Upper lobe of right lung (tissue), 1 donor: ENCODE measurements at regions not wholly inside any gene's neighbourhood (a gene's known extent, or its start where the extent isn't known, plus 50 kb on each side); places are given as distances from the start of the nearest gene placed in this dataset.

ENCODE experiments used
- ATAC-seq: fragments of 200-7000 bp; cut with Tn5 transposase; one replicate; pipeline ENCODE4 v1.9.1; 2020; ENCODE audit warnings: mild to moderate bottlenecking, moderate library complexity
- DNase-seq: peaks from one replicate; pipeline ENCODE4 v3.0.0-alpha.2; 2020
- H3K27ac ChIP-seq: fragments of 200-600 bp; one replicate; pipeline ENCODE4 v1.8.0; 2022
- H3K27me3 ChIP-seq: fragments of 200-600 bp; one replicate; pipeline ENCODE4 v1.8.0; 2022; ENCODE audit warnings: mild to moderate bottlenecking
- H3K36me3 ChIP-seq: fragments of 200-600 bp; one replicate; pipeline ENCODE4 v1.8.0; 2022
- H3K4me1 ChIP-seq: fragments of 200-600 bp; one replicate; pipeline ENCODE4 v1.8.0; 2022
- H3K4me3 ChIP-seq: fragments of 200-600 bp; one replicate; pipeline ENCODE4 v1.8.0; 2022; ENCODE audit warnings: mild to moderate bottlenecking
- H3K9me3 ChIP-seq: fragments of 200-600 bp; one replicate; pipeline ENCODE4 v1.8.0; 2022
- intact Hi-C: fragments of 100-400 bp; cut with DNase I; formaldehyde crosslinking; loops from one replicate; pipeline ENCODE4 v1.11.0; 2022
- TF ChIP-seq, protein P1 (sequence below): fragments of 200-600 bp; IDR thresholded peaks from one replicate; pipeline ENCODE4 v1.8.0; 2022; ENCODE audit warnings: antibody characterized with exemption
- donor health status: DM: no; HTN: yes; CAD: no; lungs with severe emphysema.

DNA sequence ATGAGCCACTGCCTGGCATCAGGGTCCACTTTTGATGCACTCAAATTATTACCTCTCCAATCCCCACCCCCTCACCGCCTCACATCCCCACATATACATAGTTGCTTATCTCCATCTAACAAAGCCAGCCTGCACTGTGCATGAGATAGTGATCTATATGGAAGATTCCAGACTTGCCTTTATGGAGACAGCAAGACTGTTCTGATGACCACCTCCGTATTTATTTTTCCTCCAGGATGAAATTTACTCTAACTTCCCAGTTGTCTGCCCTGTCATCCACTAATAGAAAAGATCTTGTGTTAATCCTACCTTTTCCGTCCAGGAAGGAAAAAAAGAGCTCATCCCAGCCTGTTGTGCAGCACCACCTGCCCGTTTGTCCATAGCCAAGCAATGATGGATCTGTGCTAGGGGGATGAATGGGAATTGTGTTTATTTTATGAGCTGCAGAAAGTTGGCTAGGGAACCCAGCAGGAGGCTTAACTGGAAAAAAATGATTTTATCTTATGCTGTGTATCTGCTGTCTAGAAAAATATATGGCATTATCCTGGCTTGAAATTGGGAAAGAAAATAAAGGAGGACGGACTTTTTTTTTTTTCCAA, 114.5 kb downstream of the CD47 start:
- H3K27ac ChIP-seq, result no peak overlapping the region
- DNase-seq (no peak), ATAC-seq (no peak)
- H3K27me3 ChIP-seq, result no peaks in the 10 kb centered on the region
- H3K9me3 ChIP-seq, result no peaks in the 10 kb centered on the region
- TF ChIP-seq, protein P1, sequence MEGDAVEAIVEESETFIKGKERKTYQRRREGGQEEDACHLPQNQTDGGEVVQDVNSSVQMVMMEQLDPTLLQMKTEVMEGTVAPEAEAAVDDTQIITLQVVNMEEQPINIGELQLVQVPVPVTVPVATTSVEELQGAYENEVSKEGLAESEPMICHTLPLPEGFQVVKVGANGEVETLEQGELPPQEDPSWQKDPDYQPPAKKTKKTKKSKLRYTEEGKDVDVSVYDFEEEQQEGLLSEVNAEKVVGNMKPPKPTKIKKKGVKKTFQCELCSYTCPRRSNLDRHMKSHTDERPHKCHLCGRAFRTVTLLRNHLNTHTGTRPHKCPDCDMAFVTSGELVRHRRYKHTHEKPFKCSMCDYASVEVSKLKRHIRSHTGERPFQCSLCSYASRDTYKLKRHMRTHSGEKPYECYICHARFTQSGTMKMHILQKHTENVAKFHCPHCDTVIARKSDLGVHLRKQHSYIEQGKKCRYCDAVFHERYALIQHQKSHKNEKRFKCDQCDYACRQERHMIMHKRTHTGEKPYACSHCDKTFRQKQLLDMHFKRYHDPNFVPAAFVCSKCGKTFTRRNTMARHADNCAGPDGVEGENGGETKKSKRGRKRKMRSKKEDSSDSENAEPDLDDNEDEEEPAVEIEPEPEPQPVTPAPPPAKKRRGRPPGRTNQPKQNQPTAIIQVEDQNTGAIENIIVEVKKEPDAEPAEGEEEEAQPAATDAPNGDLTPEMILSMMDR, result no peak
- H3K4me1 ChIP-seq, result no peaks in the 10 kb centered on the region
- no peak overlapping the region for H3K4me3 ChIP-seq
- H3K36me3 ChIP-seq, result no peaks in the 10 kb centered on the region
- intact Hi-C loops, result no loop called here

DNA sequence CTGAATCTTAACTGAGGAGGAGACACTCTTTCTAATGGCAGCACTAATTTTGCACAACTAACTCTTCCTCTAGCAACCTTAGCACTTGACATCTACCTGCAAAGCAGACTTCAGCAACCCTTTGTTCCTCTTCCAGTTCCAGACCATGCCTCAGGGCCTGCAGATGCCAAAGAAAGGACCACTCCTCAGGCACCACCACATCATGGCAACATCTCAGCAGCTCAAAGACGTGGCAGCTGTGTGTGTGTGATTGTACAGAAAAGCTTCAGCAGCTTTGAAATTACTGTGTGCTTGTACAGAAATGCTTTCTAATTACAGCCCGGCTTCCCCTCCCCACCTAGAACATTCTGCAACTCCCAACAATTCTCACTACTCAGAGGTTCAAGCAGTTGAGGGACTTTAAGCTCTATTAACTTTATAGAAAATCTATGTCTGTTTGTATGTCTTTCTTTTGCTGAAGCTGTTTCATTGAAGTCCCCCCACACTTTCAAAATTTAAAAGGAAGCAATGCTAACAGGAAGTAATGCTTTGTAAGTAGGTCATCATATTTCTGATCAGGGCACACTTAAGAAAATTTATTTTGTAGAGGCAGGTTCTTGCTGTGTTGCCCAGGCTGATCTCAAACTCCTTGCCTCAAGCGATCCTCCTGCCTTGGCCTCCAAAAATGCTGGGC, 115.2 kb downstream of the CD47 start:
- Histone ChIP-seq H3K27ac (no peak overlapping the region), H3K4me1 (peaks cover under 1% of the 10 kb centered on the region), H3K27me3 (no peaks in the 10 kb centered on the region), H3K36me3 (no peaks in the 10 kb centered on the region), H3K9me3 (no peaks in the 10 kb centered on the region), H3K4me3 (no peak overlapping the region)
- DNase-seq (no peak), ATAC-seq (no peak)
- intact Hi-C loops, result no loop called here
- TF ChIP-seq, protein P1, result no peak

DNA sequence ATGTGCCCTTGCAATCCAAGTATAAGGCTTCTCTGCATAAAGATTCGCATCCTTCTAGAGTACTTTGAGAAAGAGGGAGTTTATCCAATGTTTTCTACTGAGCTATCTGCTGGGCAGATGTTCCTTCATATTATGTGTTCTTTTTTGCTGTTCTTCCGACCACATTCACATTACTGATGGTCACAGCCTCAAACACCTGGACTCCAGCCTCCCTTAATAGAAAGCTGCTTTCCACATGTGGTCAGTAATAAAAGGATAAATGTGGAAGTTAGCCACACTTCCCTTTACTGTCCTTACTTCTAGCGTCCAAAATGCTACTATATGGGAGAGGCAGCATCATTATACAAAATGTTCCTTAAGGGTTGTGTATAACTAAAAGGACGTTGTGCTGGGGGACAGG, 116.9 kb downstream of the CD47 start:
- TF ChIP-seq, protein P1, result no peak
- Histone ChIP-seq H3K27me3 (no peaks in the 10 kb centered on the region), H3K4me3 (no peak overlapping the region), H3K4me1 (peaks cover 9% of the 10 kb centered on the region), H3K9me3 (no peaks in the 10 kb centered on the region), H3K36me3 (no peaks in the 10 kb centered on the region), H3K27ac (no peak overlapping the region)
- DNase-seq (no peak), ATAC-seq (no peak)
- intact Hi-C loops, result no loop called here

DNA sequence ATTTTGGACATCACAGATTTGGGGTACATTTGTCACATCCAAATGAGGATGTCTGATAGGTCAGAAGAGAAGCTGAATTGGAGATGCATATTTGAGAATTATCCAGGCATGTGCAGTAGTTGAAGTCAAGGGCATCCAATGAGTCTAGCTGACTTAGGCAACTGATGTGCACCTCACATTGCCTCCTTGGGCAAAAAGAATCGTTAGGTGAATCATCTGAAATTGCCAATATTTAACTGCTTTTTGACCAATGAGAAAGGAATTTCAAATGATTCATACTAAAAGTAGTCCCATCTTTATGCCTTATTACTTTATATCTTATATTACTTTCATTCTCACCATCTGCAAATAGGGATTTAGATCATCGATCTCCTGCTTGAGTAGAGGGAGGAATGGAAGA, 117.7 kb downstream of the CD47 start:
- Histone ChIP-seq H3K27ac (no peak overlapping the region), H3K27me3 (no peaks in the 10 kb centered on the region), H3K4me1 (peaks cover 9% of the 10 kb centered on the region), H3K36me3 (no peaks in the 10 kb centered on the region), H3K4me3 (no peak overlapping the region), H3K9me3 (no peaks in the 10 kb centered on the region)
- TF ChIP-seq, protein P1, result no peak
- intact Hi-C loops, result no loop called here
- no peak for DNase-seq
- ATAC-seq, result no peak

DNA sequence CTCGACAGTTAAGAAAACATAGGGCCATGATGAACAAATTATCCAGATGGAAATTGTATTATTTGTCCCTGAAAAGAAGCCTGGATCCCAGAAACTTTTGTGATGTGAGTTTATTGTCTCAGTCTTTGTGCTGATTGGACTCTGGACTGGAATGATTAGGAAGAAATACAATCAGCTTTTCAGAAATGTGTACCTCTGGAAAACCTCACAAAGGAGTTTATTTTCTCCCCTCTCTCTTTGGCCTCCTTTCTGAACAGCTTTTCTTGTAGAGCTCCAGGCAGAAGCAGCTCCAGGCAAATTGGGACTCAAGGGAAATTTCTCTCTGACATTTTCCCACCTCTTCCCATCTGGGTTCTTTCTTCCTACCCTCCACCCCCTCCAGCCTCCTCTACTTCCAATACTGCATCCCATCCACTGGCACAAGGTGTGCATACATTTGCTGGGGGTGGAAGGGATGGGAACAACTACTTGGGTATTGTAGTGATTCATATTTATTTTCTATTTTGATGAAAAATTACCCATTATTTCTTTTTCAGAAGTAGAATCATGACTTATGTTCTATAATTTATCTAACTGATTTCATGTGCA, 119.7 kb downstream of the CD47 start:
- TF ChIP-seq, protein P1, result no peak
- no peak for DNase-seq
- Histone ChIP-seq H3K4me1 (peaks cover 9% of the 10 kb centered on the region), H3K4me3 (no peak overlapping the region), H3K9me3 (no peaks in the 10 kb centered on the region), H3K36me3 (no peaks in the 10 kb centered on the region), H3K27me3 (no peaks in the 10 kb centered on the region), H3K27ac (no peak overlapping the region)
- intact Hi-C loops, result no loop called here
- ATAC-seq, result no peak
